ENCODE measurements at regions not wholly inside any gene's neighbourhood (a gene's known extent, or its start where the extent isn't known, plus 50 kb on each side); places are given as distances from the start of the nearest gene placed in this dataset.
"Not testable (repeated sequence)": the region's sequence is repeated elsewhere in the genome, so short reads cannot be mapped to it uniquely, and the experiment has no call there.

GRCh38 chr10:61192589-61192988 lies 248.6 kb upstream of the RHOBTB1 start:
- not testable (repeated sequence) for TF ChIP-seq EZH2 (IDR thresholded peaks at IDR 0.05; ENCODE audit: low read length, missing control alignments); CTCF (conservative IDR thresholded peaks at IDR 0.05 in 1 of 2, IDR thresholded peaks at IDR 0.05 in 1 of 2; ENCODE audit: low read depth in 1 of 2, low read length in 2 of 2)

Measured in fibroblast of lung (primary cell).